Loucy (cell line): ENCODE measurements at regions not wholly inside any gene's neighbourhood (a gene's known extent, or its start where the extent isn't known, plus 50 kb on each side); places are given as distances from the start of the nearest gene placed in this dataset.

Experiments
- H2AFZ ChIP-seq: fragments of 200-600 bp; sonication (generic); 2 replicates; pipeline ENCODE4 v1.6.0; 2016; ENCODE audit warnings: antibody characterized with exemption, mild to moderate bottlenecking, low read length, moderate library complexity
- H3F3A ChIP-seq: fragments of 200-600 bp; 2 replicates; pipeline ENCODE4 v1.6.0; 2016; ENCODE audit warnings: antibody characterized with exemption, low read depth, mild to moderate bottlenecking
- H3K27me3 ChIP-seq: fragments of 200-600 bp; sonication (generic); 2 replicates; pipeline ENCODE4 v1.6.1; 2014; ENCODE audit warnings: low read length, mild to moderate bottlenecking; ENCODE audit not compliant: insufficient read depth, poor library complexity, severe bottlenecking
- H3K36me3 ChIP-seq: fragments of 200-600 bp; sonication (generic); 2 replicates; pipeline ENCODE4 v1.6.1; 2016; ENCODE audit warnings: low read length; ENCODE audit not compliant: insufficient read depth
- H3K4me1 ChIP-seq: fragments of 200-600 bp; sonication (generic); 2 replicates; pipeline ENCODE4 v1.5.1; 2014; ENCODE audit warnings: low read length, mild to moderate bottlenecking; ENCODE audit not compliant: insufficient read depth, poor library complexity, severe bottlenecking
- H3K4me2 ChIP-seq: fragments of 200-600 bp; sonication (generic); 2 replicates; pipeline ENCODE4 v1.6.0; 2014; ENCODE audit warnings: antibody characterized with exemption, low read length, low read depth, mild to moderate bottlenecking; ENCODE audit not compliant: poor library complexity, severe bottlenecking
- H3K4me3 ChIP-seq: fragments of 200-600 bp; sonication (generic); 2 replicates; pipeline ENCODE4 v1.5.1; 2014; ENCODE audit warnings: low read length, mild to moderate bottlenecking, mixed read lengths; ENCODE audit not compliant: poor library complexity, severe bottlenecking
- H3K79me2 ChIP-seq: fragments of 200-600 bp; sonication (generic); 2 replicates; pipeline ENCODE4 v1.6.1; 2014; ENCODE audit warnings: low read length; ENCODE audit not compliant: insufficient read depth
- H3K9ac ChIP-seq: fragments of 200-600 bp; sonication (generic); 2 replicates; pipeline ENCODE4 v1.6.0; 2014; ENCODE audit warnings: mild to moderate bottlenecking, low read depth, low read length, moderate library complexity; ENCODE audit not compliant: poor library complexity, severe bottlenecking
- H3K9me2 ChIP-seq: fragments of 200-600 bp; sonication (generic); replicated peaks from 2 replicates; pipeline ENCODE4 v1.6.1; 2016; ENCODE audit warnings: low read depth, low read length, mixed read lengths
- H3K9me3 ChIP-seq: fragments of 200-600 bp; sonication (generic); 2 replicates; pipeline ENCODE4 v1.6.1; 2014; ENCODE audit warnings: mild to moderate bottlenecking, antibody characterized with exemption, low read length, low read depth; ENCODE audit not compliant: insufficient read depth
- H4K20me1 ChIP-seq: fragments of 200-600 bp; sonication (generic); 2 replicates; pipeline ENCODE4 v1.6.0; 2014; ENCODE audit warnings: antibody characterized with exemption, low read length, mild to moderate bottlenecking; ENCODE audit not compliant: insufficient read depth, poor library complexity, severe bottlenecking
- CTCF ChIP-seq: fragments of 200-600 bp; sonication (generic); conservative IDR thresholded peaks from 2 replicates; pipeline ENCODE4 v1.5.1; 2014; ENCODE audit warnings: mild to moderate bottlenecking, antibody characterized with exemption, low read length
- EZH2phosphoT487 ChIP-seq: fragments of 200-600 bp; IDR thresholded peaks from 2 replicates; pipeline ENCODE4 v1.6.1; 2018; ENCODE audit warnings: antibody characterized with exemption, mild to moderate bottlenecking, moderate library complexity, borderline replicate concordance

GRCh38 chrX:150200361-150200760 lies 162.8 kb upstream of the MAMLD1 start:
- Histone ChIP-seq H3F3A (no peaks in the 10 kb centered on the region), H3K27me3 (no peaks in the 10 kb centered on the region), H3K79me2 (no peaks in the 10 kb centered on the region), H3K9me3 (no peaks in the 10 kb centered on the region), H2AFZ (no peak overlapping the region), H3K4me2 (no peak overlapping the region), H3K9ac (no peak overlapping the region), H3K4me1 (peaks cover 27% of the 10 kb centered on the region), H3K36me3 (no peaks in the 10 kb centered on the region), H4K20me1 (no peaks in the 10 kb centered on the region), H3K4me3 (no peak overlapping the region), H3K9me2 (no peaks in the 10 kb centered on the region)
- TF ChIP-seq CTCF = no peak
- TF ChIP-seq EZH2phosphoT487 = no peak

- no peak overlapping the region for H3K4me2 ChIP-seq
Measured at GRCh38 chrX:150200820-150201287, 162.3 kb upstream of the MAMLD1 start.

GRCh38 chrX:150201391-150201790 lies 161.7 kb upstream of the MAMLD1 start:
- no peaks in the 10 kb centered on the region for H3K9me2 ChIP-seq
- no peaks in the 10 kb centered on the region for H3K9me3 ChIP-seq
- no peak overlapping the region for H3K9ac ChIP-seq
- no peaks in the 10 kb centered on the region for H3K36me3 ChIP-seq
- no peaks in the 10 kb centered on the region for H4K20me1 ChIP-seq
- H3K4me3 ChIP-seq = no peak overlapping the region
- no peaks in the 10 kb centered on the region for H3F3A ChIP-seq
- peaks cover 27% of the 10 kb centered on the region for H3K4me1 ChIP-seq
- H2AFZ ChIP-seq = no peak overlapping the region
- no peak overlapping the region for H3K4me2 ChIP-seq
- H3K79me2 ChIP-seq = no peaks in the 10 kb centered on the region
- H3K27me3 ChIP-seq = no peaks in the 10 kb centered on the region
- TF ChIP-seq CTCF (no peak), EZH2phosphoT487 (no peak)

More at GRCh38 chrX:150200820-150201287, 162.3 kb upstream of the MAMLD1 start:
- Histone ChIP-seq H3F3A (no peaks in the 10 kb centered on the region), H3K79me2 (no peaks in the 10 kb centered on the region), H4K20me1 (no peaks in the 10 kb centered on the region), H3K9me3 (no peaks in the 10 kb centered on the region), H3K36me3 (no peaks in the 10 kb centered on the region), H3K4me1 (peaks cover 27% of the 10 kb centered on the region), H3K9ac (no peak overlapping the region), H3K9me2 (no peaks in the 10 kb centered on the region), H2AFZ (no peak overlapping the region), H3K27me3 (no peaks in the 10 kb centered on the region), H3K4me3 (no peak overlapping the region)
- TF ChIP-seq EZH2phosphoT487 (no peak), CTCF (no peak)
